KMS-11 (cell line): ENCODE measurements at regions not wholly inside any gene's neighbourhood (a gene's known extent, or its start where the extent isn't known, plus 50 kb on each side); places are given as distances from the start of the nearest gene placed in this dataset.

Source experiments
- H2AFZ ChIP-seq: fragments of 200-600 bp; sonication (generic); 2 replicates; pipeline ENCODE4 v1.6.1; 2016; ENCODE audit warnings: antibody characterized with exemption, mixed run types, low read depth
- H3K27ac ChIP-seq: fragments of 200-600 bp; sonication (generic); 2 replicates; pipeline ENCODE4 v1.6.1; 2016; ENCODE audit warnings: mild to moderate bottlenecking, mixed run types
- H3K27me3 ChIP-seq: fragments of 200-600 bp; sonication (generic); 2 replicates; pipeline ENCODE4 v1.6.1; 2017; ENCODE audit warnings: mild to moderate bottlenecking, low read depth, mixed run types, moderate library complexity; ENCODE audit not compliant: insufficient read depth
- H3K36me3 ChIP-seq: fragments of 200-600 bp; sonication (generic); 2 replicates; pipeline ENCODE4 v1.6.1; 2017; ENCODE audit warnings: mild to moderate bottlenecking, mixed run types; ENCODE audit not compliant: insufficient read depth
- H3K4me1 ChIP-seq: fragments of 200-600 bp; sonication (generic); 2 replicates; pipeline ENCODE4 v1.6.1; 2016; ENCODE audit warnings: mild to moderate bottlenecking, low read depth, mixed run types; ENCODE audit not compliant: poor library complexity, severe bottlenecking
- H3K4me2 ChIP-seq: fragments of 200-600 bp; sonication (generic); 2 replicates; pipeline ENCODE4 v1.7.0; 2016; ENCODE audit warnings: mild to moderate bottlenecking, mixed run types
- H3K4me3 ChIP-seq: fragments of 200-600 bp; sonication (generic); IDR thresholded peaks from 2 replicates; pipeline ENCODE4 v1.6.1; 2017; ENCODE audit warnings: low read depth, low read length, mixed read lengths; ENCODE audit not compliant: insufficient read depth
- H3K79me2 ChIP-seq: fragments of 200-600 bp; sonication (generic); 2 replicates; pipeline ENCODE4 v1.6.1; 2016; ENCODE audit warnings: low read depth, mixed run types; ENCODE audit not compliant: insufficient read depth
- H3K9ac ChIP-seq: fragments of 200-600 bp; sonication (generic); 2 replicates; pipeline ENCODE4 v1.6.1; 2016; ENCODE audit warnings: mild to moderate bottlenecking, mixed run types
- H4K20me1 ChIP-seq: fragments of 200-600 bp; sonication (generic); 2 replicates; pipeline ENCODE4 v1.6.1; 2016; ENCODE audit warnings: mild to moderate bottlenecking, mixed run types; ENCODE audit not compliant: insufficient read depth
- TF ChIP-seq, protein P1 (sequence below): fragments of 200-600 bp; sonication (generic); conservative IDR thresholded peaks from 2 replicates; pipeline ENCODE4 v1.6.1; 2017; ENCODE audit warnings: low read depth, mild to moderate bottlenecking, antibody characterized with exemption, low read length, moderate library complexity, mixed read lengths

DNA sequence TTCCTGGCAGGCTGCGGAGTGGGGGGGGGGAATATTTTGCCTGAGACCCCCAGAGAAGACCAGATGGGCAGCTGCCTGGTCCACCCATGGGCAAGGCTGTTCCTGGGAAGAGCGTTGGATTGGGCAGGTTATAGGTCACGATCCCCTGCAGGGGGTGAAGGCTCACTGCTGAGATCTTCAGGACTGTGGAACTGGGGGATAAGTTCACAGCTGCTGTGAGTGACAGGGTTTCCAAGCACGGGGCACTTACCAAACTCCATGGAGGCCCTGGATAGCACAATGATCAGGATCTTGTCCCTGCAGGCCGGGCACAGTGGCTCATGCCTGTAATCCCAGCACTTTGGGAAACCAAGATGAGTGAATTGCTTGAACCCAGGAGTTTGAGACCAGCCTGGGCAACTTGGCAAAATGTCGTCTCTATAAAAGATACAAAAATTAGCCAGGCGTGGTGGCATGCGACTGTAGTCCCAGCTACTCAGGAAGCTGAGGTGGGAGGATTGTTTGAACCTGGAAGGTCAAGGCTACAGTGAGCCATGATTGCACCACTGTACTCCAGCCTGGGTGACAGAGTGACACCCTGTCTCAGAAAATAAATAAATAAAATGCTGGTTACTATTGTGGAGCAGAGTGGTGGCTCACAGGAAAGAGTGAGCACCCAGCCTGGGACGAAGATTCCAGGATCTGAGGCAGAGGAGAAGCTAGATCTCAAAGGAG, 68.0 kb upstream of the HELT start:
- no peak overlapping the region for H2AFZ ChIP-seq
- H3K27ac ChIP-seq: no peak overlapping the region
- H3K4me1 ChIP-seq: no peaks in the 10 kb centered on the region
- TF ChIP-seq, protein P1, sequence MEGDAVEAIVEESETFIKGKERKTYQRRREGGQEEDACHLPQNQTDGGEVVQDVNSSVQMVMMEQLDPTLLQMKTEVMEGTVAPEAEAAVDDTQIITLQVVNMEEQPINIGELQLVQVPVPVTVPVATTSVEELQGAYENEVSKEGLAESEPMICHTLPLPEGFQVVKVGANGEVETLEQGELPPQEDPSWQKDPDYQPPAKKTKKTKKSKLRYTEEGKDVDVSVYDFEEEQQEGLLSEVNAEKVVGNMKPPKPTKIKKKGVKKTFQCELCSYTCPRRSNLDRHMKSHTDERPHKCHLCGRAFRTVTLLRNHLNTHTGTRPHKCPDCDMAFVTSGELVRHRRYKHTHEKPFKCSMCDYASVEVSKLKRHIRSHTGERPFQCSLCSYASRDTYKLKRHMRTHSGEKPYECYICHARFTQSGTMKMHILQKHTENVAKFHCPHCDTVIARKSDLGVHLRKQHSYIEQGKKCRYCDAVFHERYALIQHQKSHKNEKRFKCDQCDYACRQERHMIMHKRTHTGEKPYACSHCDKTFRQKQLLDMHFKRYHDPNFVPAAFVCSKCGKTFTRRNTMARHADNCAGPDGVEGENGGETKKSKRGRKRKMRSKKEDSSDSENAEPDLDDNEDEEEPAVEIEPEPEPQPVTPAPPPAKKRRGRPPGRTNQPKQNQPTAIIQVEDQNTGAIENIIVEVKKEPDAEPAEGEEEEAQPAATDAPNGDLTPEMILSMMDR: no peak
- H3K79me2 ChIP-seq: no peaks in the 10 kb centered on the region
- H3K36me3 ChIP-seq: no peaks in the 10 kb centered on the region
- no peaks in the 10 kb centered on the region for H4K20me1 ChIP-seq
- H3K4me3 ChIP-seq: no peak overlapping the region
- H3K9ac ChIP-seq: no peak overlapping the region
- no peak overlapping the region for H3K4me2 ChIP-seq
- no peaks in the 10 kb centered on the region for H3K27me3 ChIP-seq

DNA sequence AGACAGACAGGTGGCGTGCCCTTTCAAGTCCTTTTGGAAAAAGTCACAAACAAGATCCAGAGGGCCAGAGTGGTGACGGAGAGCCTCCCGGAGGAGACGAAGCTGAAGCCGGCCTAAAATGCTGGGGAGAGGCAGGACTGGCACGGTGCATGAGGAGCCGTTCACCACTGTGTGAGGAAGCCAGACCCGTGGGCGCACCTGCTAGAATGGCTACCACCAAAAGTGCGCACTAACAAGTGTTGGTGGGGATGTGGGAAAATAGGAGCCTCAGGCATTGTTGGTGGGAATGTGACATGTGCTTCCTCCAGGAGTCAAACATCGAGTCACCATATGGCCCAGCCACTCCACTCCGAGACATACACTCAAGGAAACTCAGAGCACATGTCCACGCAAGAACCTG, 67.4 kb upstream of the HELT start:
- H2AFZ ChIP-seq: no peak overlapping the region
- H3K27ac ChIP-seq: no peak overlapping the region
- no peak overlapping the region for H3K9ac ChIP-seq
- no peak overlapping the region for H3K4me2 ChIP-seq
- H3K79me2 ChIP-seq: no peaks in the 10 kb centered on the region
- no peaks in the 10 kb centered on the region for H3K36me3 ChIP-seq
- H4K20me1 ChIP-seq: no peaks in the 10 kb centered on the region
- TF ChIP-seq, protein P1: no peak
- H3K27me3 ChIP-seq: no peaks in the 10 kb centered on the region
- no peaks in the 10 kb centered on the region for H3K4me1 ChIP-seq
- H3K4me3 ChIP-seq: no peak overlapping the region

DNA sequence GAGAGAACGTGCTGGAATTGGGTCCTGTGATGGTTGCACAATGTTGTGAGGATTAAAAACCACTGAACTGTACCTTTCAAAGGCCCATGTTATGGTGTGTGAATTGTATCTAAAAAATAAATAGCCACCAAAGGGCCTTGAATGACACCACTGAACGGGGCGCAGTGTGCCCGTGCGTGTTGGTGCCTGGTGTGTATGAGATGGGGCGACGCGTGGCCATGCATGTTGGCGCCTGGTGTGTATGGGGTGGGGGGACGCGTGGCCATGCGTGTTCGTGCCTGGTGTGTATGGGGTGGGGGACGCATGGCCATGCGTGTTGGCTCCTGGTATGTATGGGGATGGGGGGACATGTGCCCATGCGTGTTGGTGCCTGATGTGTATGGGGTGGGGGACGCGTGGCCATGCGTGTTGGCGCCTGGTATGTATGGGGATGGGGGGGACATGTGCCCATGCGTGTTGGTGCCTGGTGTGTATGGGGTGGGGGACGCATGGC, 66.6 kb upstream of the HELT start:
- H3K27me3 ChIP-seq: no peaks in the 10 kb centered on the region
- H3K4me3 ChIP-seq: no peak overlapping the region
- no peak overlapping the region for H2AFZ ChIP-seq
- H4K20me1 ChIP-seq: no peaks in the 10 kb centered on the region
- TF ChIP-seq, protein P1: no peak
- H3K36me3 ChIP-seq: no peaks in the 10 kb centered on the region
- H3K4me2 ChIP-seq: no peak overlapping the region
- H3K4me1 ChIP-seq: no peaks in the 10 kb centered on the region
- H3K27ac ChIP-seq: no peak overlapping the region
- H3K79me2 ChIP-seq: no peaks in the 10 kb centered on the region
- H3K9ac ChIP-seq: no peak overlapping the region

DNA sequence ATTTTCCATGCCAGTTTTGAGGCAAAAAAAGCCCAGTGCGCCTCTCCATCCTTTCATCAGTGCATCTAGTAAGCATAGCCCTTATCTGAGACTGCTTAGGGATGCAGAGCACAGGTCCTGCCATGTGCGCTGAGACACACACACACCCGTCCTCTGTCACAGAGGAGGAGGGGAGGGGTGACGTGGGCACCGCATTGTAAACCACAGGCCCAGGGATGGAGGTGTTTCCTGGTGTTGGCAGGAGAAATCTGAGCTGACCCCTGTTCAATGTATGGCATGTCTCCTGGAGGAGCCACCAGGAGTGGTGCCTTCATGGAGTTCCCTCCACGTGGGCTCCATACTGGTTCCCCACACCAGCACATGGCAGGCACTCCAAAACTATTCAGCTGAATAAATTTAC, 65.8 kb upstream of the HELT start:
- Histone ChIP-seq H4K20me1 (no peaks in the 10 kb centered on the region), H3K4me2 (no peak overlapping the region), H3K27me3 (no peaks in the 10 kb centered on the region), H3K27ac (no peak overlapping the region), H3K9ac (no peak overlapping the region), H2AFZ (no peak overlapping the region), H3K36me3 (no peaks in the 10 kb centered on the region), H3K79me2 (no peaks in the 10 kb centered on the region), H3K4me3 (no peak overlapping the region), H3K4me1 (no peaks in the 10 kb centered on the region)
- TF ChIP-seq, protein P1: no peak
